Common myeloid progenitor, CD34-positive (primary cell): ENCODE measurements at regions not wholly inside any gene's neighbourhood (a gene's known extent, or its start where the extent isn't known, plus 50 kb on each side); places are given as distances from the start of the nearest gene placed in this dataset.

Experiments used
- CTCF ChIA-PET: fragments of 350-600 bp; sonication (Branson Sonifier 250); formaldehyde crosslinking; loops from one replicate; lab custom pipeline; 2021; ENCODE audit warnings: antibody characterized with exemption; lab: Charles Lee
- POLR2A ChIA-PET: fragments of 350-600 bp; sonication (Branson Sonifier 250); formaldehyde crosslinking; loops from one replicate; lab custom pipeline; 2021; ENCODE audit warnings: antibody characterized with exemption; lab: Charles Lee
- DNase-seq, 3 donors: peaks; one replicate each; pipeline versions ENCODE4 v3.0.0 to v3.0.0-alpha.2; 2013
- H3K27ac ChIP-seq, 2 experiments: 1 replicate in 1 of 2; 2 replicates in 1 of 2; pipeline ENCODE4 v1.7.0; 2013; ENCODE audit warnings: inconsistent platforms in 2 of 2, low read length in 2 of 2, mild to moderate bottlenecking in 2 of 2, low read depth in 1 of 2, moderate library complexity in 1 of 2; ENCODE audit not compliant: severe bottlenecking in 2 of 2, insufficient read depth in 1 of 2, poor library complexity in 1 of 2
- H3K27me3 ChIP-seq, 5 experiments: replicated peaks in 2 of 5; 1 replicate in 3 of 5; 2 replicates in 2 of 5; pipeline versions ENCODE4 v1.6.1 to v1.7.0; 2013; ENCODE audit warnings: low read length in 4 of 5, mild to moderate bottlenecking in 2 of 5, moderate library complexity in 2 of 5, inconsistent platforms in 1 of 5; ENCODE audit not compliant: insufficient read depth in 5 of 5, control insufficient read depth in 4 of 5
- H3K36me3 ChIP-seq, 4 experiments: 1 replicate in 2 of 4; 2 replicates in 2 of 4; pipeline versions ENCODE4 v1.6.1 to v1.7.0; 2013; ENCODE audit warnings: low read length in 3 of 4, control low read depth in 1 of 4, mild to moderate bottlenecking in 1 of 4; ENCODE audit not compliant: control insufficient read depth in 4 of 4, insufficient read depth in 4 of 4
- H3K4me1 ChIP-seq, 4 experiments: 1 replicate in 3 of 4; 2 replicates in 1 of 4; pipeline versions ENCODE4 v1.6.1 to v1.7.1; 2013; ENCODE audit warnings: low read length in 3 of 4, mild to moderate bottlenecking in 3 of 4, control low read depth in 1 of 4, inconsistent platforms in 1 of 4, moderate library complexity in 1 of 4; ENCODE audit not compliant: control insufficient read depth in 4 of 4, insufficient read depth in 4 of 4; ENCODE audit errors: control extremely low read depth in 1 of 4
- H3K4me3 ChIP-seq, 7 experiments: 1 replicate in 4 of 7; 2 replicates in 3 of 7; pipeline versions ENCODE4 v1.5.1 to v1.7.0; 2013; ENCODE audit warnings: mild to moderate bottlenecking in 7 of 7, low read length in 6 of 7, moderate library complexity in 6 of 7, inconsistent platforms in 2 of 7, low read depth in 2 of 7, control low read depth in 1 of 7; ENCODE audit not compliant: insufficient read depth in 4 of 7, control insufficient read depth in 1 of 7; ENCODE audit errors: extremely low read depth in 1 of 7
- H3K9me3 ChIP-seq, 5 experiments: 1 replicate in 4 of 5; 2 replicates in 1 of 5; pipeline versions ENCODE4 v1.6.1 to v1.7.1; 2013; ENCODE audit warnings: low read length in 4 of 5, mild to moderate bottlenecking in 2 of 5, inconsistent platforms in 1 of 5, low read depth in 1 of 5, moderate library complexity in 1 of 5; ENCODE audit not compliant: control insufficient read depth in 4 of 5, insufficient read depth in 2 of 5; ENCODE audit errors: control extremely low read depth in 1 of 5
- WGBS: methylation state at CpG from one replicate; pipeline ENCODE4 v1.1.5; 2013; ENCODE audit not compliant: insufficient coverage; 5-methylcytosine and 5-hydroxymethylcytosine counted together

DNA sequence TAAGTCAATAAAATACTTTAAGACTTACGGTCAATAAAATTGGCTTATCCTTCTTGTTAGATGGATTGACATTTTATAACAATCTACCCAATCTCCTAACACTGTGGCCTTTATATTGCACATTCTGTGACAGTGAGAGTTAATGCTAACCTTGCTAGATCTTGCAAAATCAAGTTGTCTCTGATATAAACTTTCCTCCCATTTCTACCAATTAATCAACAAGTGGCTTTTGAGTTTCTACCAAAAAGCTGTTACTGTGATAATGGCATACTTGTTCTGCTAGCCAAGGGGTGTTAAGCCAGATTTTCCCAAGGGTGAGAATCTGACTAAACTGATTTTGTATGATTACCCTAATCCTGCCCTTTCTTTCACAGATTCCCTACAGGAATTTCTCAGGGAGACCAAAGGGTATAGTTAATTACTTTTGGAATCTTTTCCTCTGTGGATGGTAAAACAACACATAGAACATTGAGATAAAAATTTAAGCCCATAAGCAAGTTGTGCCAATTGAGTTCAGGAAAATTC lies 174.1 kb upstream of the SUCLG2 start:
- ChIA-PET POLR2A (no interaction called here), CTCF (no interaction called here)
- Histone ChIP-seq H3K4me3 (no peak overlapping the region), H3K27ac (no peak overlapping the region), H3K27me3 (no peaks in the 10 kb centered on the region), H3K4me1 (no peaks in the 10 kb centered on the region), H3K36me3 (no peaks in the 10 kb centered on the region), H3K9me3 (peaks cover 0 to 1% (median 0%) of the 10 kb centered on the region in 5 experiments)
- no CpG with 5 or more reads among the region's 1 CpG for WGBS
- DNase-seq: no peak

DNA sequence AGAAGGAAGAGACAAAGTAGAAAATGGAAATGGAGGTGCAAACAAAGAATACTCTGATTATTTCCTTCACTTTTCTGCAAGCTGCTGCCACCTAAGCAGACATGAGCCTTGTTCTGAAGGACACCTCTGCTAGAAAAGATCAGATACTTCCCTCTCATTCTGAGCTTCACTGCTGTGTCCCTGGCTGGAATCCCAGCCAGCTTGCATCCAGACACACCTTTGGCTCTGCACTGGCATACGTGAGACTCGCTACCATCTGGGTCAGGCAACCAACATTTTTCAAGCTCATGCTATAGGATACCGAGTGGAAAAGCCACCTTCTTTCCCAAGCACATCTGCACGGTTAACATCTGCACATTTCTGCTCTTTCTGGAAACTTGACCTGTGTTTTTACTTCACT lies 166.7 kb upstream of the SUCLG2 start:
- no peak for DNase-seq
- H3K4me3 ChIP-seq: no peak overlapping the region
- peaks cover 0 to 2% (median 0%) of the 10 kb centered on the region in 5 experiments for H3K27me3 ChIP-seq
- POLR2A ChIA-PET: no interaction called here
- H3K27ac ChIP-seq: no peak overlapping the region
- no peaks in the 10 kb centered on the region for H3K9me3 ChIP-seq
- CTCF ChIA-PET: interaction anchor here (0.6 kb wide), 1 partner anchor 624 kb away, joined by 4 read pairs; no protein-coding TSS in a partner anchor
- 93% methylated on average over 4 of the region's 4 CpGs for WGBS
- no peaks in the 10 kb centered on the region for H3K4me1 ChIP-seq
- no peaks in the 10 kb centered on the region for H3K36me3 ChIP-seq

DNA sequence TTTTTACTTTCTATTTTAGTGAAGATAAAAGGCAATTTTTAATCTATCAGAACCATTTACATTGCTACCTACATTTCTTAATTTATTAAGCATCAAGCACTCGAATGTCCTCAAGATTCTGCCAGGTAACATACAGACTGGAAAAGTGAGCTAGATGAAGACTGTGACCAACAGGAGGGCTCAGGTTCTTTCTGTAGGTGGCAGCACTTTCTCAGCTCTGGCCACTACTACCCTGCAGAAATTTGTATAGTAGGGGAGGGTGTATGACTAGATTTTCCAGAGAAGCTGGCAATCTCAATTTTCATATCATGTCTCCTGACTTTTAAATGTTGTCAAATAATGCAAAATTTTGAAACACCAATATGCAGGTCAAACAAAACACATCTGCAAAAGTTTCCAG lies 165.0 kb upstream of the SUCLG2 start:
- Histone ChIP-seq H3K36me3 (no peaks in the 10 kb centered on the region), H3K4me3 (no peak overlapping the region), H3K27ac (no peak overlapping the region), H3K4me1 (no peaks in the 10 kb centered on the region), H3K9me3 (no peaks in the 10 kb centered on the region), H3K27me3 (peaks cover 0 to 2% (median 0%) of the 10 kb centered on the region in 5 experiments)
- CTCF ChIA-PET: no interaction called here
- 100% methylated on average over 1 of the region's 1 CpG for WGBS
- POLR2A ChIA-PET: no interaction called here
- DNase-seq: no peak

DNA sequence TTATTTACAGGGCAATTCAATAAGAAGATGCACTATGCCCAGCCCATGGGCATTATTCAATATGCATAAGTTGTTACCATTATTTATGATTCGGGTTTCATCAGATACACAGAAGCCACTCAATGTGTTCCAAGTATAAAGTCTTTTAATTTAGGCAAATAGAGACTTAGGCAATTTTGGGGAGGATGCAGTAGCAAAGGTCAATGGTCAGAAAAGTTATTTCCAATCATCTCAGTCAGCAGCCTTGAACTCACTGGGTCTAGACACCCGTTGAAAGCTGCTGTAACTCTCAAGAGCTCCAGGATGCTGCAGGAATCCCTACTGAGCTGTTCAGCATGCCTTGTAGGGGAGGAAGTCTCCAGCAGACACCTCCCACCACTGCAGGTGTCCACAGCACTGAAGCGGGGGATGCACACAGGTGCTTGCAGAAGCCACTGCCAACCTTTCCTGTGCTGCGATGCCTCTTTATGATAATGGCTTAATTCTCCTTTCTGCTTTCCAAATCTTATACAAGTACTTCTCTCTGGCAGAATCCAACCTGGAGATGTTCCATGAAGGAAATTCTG lies 155.0 kb upstream of the SUCLG2 start:
- no peak overlapping the region for H3K27ac ChIP-seq
- peaks cover 0 to 2% (median 0%) of the 10 kb centered on the region in 5 experiments for H3K27me3 ChIP-seq
- H3K9me3 ChIP-seq: peaks cover 0 to 4% (median 0%) of the 10 kb centered on the region in 5 experiments
- ChIA-PET POLR2A (no interaction called here), CTCF (no interaction called here)
- no peaks in the 10 kb centered on the region for H3K4me1 ChIP-seq
- 83% methylated on average over 3 of the region's 4 CpGs for WGBS
- no peak for DNase-seq
- no peak overlapping the region for H3K4me3 ChIP-seq
- no peaks in the 10 kb centered on the region for H3K36me3 ChIP-seq

DNA sequence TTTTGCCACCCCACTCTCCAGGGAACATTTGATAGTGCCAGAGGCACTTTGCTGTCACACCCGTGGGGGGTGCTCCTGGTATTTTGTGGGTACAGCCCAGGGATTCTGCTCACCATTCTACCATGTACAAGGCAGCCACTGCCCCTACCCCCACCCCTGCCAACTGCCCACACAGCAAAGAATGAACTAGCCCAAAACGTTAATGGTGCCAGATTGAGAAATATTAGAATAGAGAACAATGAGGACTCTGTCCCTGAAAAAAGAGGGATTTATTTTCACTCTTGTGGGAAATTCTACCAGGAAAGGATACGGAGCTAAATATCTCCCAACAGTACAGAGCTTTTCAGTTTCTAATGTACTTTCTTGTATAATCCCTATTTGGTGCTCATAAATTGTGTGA lies 154.5 kb upstream of the SUCLG2 start:
- 80% methylated on average over 1 of the region's 3 CpGs for WGBS

DNA sequence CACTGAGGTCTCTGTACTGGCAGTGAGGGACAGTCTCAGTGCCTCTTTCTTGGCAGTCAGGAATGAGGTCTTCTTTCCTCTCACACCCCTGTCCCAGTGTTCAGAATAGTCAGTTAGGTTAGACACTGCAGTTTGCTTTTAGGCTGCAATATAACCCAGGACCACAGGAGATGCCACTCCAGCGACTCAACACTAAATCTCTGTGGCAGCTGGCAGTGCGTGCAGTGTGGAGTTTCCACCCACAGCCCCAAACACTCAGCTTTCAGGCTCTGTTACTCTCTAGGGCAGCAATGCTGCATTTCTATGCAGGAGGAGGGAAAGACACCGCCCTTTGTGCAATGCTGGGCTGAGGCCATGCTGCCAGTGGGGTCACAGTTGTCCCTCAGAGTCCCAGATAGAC lies 150.2 kb upstream of the SUCLG2 start:
- no peak for DNase-seq

More for the DNA sequence above, 154.5 kb upstream of the SUCLG2 start:
- CTCF ChIA-PET: no interaction called here
- POLR2A ChIA-PET: no interaction called here
- Histone ChIP-seq H3K27me3 (peaks cover 0 to 2% (median 0%) of the 10 kb centered on the region in 5 experiments), H3K4me1 (no peaks in the 10 kb centered on the region), H3K9me3 (peaks cover 0 to 5% (median 2%) of the 10 kb centered on the region in 5 experiments), H3K27ac (no peak overlapping the region), H3K36me3 (no peaks in the 10 kb centered on the region), H3K4me3 (no peak overlapping the region)
- no peak for DNase-seq

DNA sequence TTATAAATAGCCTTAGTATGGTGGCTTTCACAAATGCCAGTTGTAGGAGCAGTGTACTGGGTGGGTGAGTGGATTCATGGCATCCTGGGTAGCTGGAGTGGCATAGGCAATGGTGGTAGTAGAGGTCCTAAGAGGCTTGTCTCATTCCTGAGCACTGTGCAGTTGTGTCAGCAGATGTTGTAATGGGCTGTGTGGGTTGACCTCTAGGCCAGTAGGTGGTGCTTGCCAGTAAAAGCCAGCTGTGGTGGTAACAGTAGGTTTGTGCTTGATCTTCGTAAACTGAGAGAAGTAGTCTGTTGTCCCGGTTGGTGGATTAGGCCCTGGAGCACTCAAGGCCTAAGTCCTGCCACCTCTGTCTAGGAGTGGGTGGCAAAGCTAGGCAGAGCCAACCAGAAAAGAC lies 149.7 kb upstream of the SUCLG2 start:
- peaks cover 0 to 2% (median 0%) of the 10 kb centered on the region in 5 experiments for H3K27me3 ChIP-seq
- no peak overlapping the region for H3K27ac ChIP-seq
- H3K9me3 ChIP-seq: peaks cover 1 to 6% (median 4%) of the 10 kb centered on the region in 5 experiments
- no peaks in the 10 kb centered on the region for H3K36me3 ChIP-seq
- ChIA-PET CTCF (no interaction called here), POLR2A (no interaction called here)
- no peak overlapping the region for H3K4me3 ChIP-seq
- no peaks in the 10 kb centered on the region for H3K4me1 ChIP-seq
- DNase-seq: no peak
- WGBS: 93% methylated on average over 2 of the region's 2 CpGs

More for the DNA sequence above, 150.2 kb upstream of the SUCLG2 start:
- Histone ChIP-seq H3K4me3 (no peak overlapping the region), H3K36me3 (no peaks in the 10 kb centered on the region), H3K27me3 (peaks cover 0 to 2% (median 0%) of the 10 kb centered on the region in 5 experiments), H3K4me1 (no peaks in the 10 kb centered on the region), H3K27ac (no peak overlapping the region), H3K9me3 (peaks cover 1 to 6% (median 4%) of the 10 kb centered on the region in 5 experiments)
- POLR2A ChIA-PET: no interaction called here
- CTCF ChIA-PET: no interaction called here
- 100% methylated on average over 2 of the region's 3 CpGs for WGBS
